ENCODE measurements at regions not wholly inside any gene's neighbourhood (a gene's known extent, or its start where the extent isn't known, plus 50 kb on each side); places are given as distances from the start of the nearest gene placed in this dataset.

- Mint-ChIP-seq H3K27ac (no peak overlapping the region), H3K27me3 (peaks cover 6% of the 10 kb centered on the region), H3K4me3 (no peak overlapping the region), H3K9me3 (no peaks in the 10 kb centered on the region), H3K4me1 (no peaks in the 10 kb centered on the region), H3K36me3 (no peaks in the 10 kb centered on the region)
These were observed 154.9 kb upstream of the PJA1 start for GRCh38 chrX:69320116-69320515.

DNA sequence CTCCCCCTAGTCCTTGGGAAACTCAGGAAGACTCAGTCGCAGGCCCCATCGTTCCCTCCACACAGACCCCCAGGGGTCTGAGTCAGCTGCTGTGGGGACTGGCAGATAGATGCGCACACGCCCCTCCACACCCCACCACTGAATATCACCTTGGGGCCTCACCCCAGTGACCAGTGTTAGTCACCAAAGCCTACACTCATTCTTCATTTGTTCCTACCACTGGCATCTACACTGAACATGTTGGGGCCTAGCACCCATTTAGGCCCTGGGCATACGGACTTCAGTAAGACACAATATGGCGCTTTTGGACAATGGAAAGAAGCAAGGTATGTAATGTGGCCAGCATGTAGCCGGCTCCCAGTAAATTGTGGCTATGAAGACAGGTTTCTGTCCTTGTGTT, 154.1 kb upstream of the PJA1 start:
- no peaks in the 10 kb centered on the region for H3K9me3 Mint-ChIP-seq
- no peak overlapping the region for H3K4me3 Mint-ChIP-seq
- no peaks in the 10 kb centered on the region for H3K4me1 Mint-ChIP-seq
- H3K27ac Mint-ChIP-seq: no peak overlapping the region
- H3K27me3 Mint-ChIP-seq: peaks cover 6% of the 10 kb centered on the region
- no peaks in the 10 kb centered on the region for H3K36me3 Mint-ChIP-seq

GRCh38 chrX:69318651-69319340, 153.5 kb upstream of the PJA1 start:
- Mint-ChIP-seq H3K9me3 (no peaks in the 10 kb centered on the region), H3K27me3 (peaks cover 6% of the 10 kb centered on the region)

DNA sequence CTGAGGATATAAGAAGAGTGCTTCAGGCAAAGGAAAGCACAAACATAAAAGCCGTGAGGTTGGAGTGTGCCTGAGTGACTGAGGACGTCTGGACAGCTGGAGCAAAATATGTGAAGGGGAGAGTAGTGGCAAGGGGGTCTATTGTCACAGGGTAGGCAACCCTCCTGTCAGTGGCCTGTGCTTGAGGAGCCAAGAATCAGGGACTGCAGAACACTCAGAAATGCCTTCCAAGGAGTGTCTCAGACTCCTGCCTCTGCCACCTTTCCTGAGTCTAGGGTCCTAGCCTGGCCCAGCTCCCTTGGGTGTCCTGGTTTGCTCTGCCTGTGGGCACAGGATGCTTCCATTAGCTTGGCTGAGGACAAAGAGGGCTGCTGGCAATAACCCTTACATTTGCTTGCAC, 152.5 kb upstream of the PJA1 start:
- H3K9me3 Mint-ChIP-seq: no peaks in the 10 kb centered on the region
- H3K4me1 Mint-ChIP-seq: no peaks in the 10 kb centered on the region
- H3K4me3 Mint-ChIP-seq: no peak overlapping the region
- H3K27me3 Mint-ChIP-seq: peaks cover 6% of the 10 kb centered on the region
- H3K36me3 Mint-ChIP-seq: no peaks in the 10 kb centered on the region
- H3K27ac Mint-ChIP-seq: no peak overlapping the region

More at GRCh38 chrX:69318651-69319340, 153.5 kb upstream of the PJA1 start:
- Mint-ChIP-seq H3K27ac (no peak overlapping the region), H3K4me3 (no peak overlapping the region), H3K4me1 (no peaks in the 10 kb centered on the region), H3K36me3 (no peaks in the 10 kb centered on the region)

DNA sequence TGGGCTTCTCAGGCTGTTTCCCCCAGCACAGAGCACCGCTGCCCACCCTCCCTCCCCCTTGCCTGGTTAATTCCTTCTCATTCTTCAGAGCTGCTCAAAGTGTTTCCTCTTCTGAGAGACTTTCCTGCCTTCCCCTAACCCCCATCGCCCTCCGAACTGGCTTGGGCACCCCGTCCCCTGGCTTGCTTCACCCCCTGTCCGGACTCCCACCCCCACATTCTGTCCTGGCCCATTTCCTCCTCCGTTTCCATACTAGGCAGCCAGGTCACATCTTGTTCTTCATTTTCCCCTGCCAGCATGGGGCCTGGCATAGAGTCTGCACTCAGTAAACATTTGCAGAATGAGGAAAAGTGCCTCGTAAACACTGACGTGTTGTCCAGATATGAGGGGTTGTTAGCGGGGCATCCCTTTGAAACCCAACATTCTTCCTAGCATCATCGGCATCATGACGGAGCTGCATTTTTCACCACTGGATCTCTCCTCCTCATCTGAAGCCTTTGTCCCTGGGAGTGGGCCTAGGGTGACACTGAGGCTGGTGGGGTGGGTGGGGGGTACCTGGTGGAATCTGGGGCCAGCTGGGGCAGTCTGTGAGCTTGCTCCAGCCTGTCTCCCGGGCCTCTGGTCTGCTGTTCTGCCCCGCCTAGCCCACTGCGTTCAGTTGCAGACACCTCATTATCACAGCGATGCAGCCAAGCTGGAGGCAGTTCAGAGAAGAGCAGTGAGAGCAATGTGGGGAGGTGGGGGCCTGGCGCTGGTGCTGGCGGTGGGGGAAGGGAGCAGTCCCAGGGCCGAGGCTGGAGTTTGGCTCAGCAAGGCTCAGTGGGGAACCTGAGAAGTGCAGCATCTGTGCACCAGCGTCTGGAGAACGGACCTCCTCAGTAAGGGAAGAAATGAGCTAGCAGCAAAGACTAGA, 149.4 kb upstream of the PJA1 start:
- Mint-ChIP-seq H3K9me3 (peaks cover 0 to 2% (median 0%) of the 10 kb centered on the region in 3 donors), H3K4me3 (no peak overlapping the region), H3K4me1 (no peaks in the 10 kb centered on the region), H3K36me3 (no peaks in the 10 kb centered on the region), H3K27me3 (peaks cover 6% of the 10 kb centered on the region), H3K27ac (no peak overlapping the region)

- H3K27me3 Mint-ChIP-seq: peaks cover 6% of the 10 kb centered on the region
- no peaks in the 10 kb centered on the region for H3K36me3 Mint-ChIP-seq
- H3K27ac Mint-ChIP-seq: no peak overlapping the region
- peaks cover 0 to 2% (median 0%) of the 10 kb centered on the region in 3 donors for H3K9me3 Mint-ChIP-seq
- H3K4me1 Mint-ChIP-seq: no peaks in the 10 kb centered on the region
- no peak overlapping the region for H3K4me3 Mint-ChIP-seq
These were observed 148.5 kb upstream of the PJA1 start for GRCh38 chrX:69313617-69314290.

DNA sequence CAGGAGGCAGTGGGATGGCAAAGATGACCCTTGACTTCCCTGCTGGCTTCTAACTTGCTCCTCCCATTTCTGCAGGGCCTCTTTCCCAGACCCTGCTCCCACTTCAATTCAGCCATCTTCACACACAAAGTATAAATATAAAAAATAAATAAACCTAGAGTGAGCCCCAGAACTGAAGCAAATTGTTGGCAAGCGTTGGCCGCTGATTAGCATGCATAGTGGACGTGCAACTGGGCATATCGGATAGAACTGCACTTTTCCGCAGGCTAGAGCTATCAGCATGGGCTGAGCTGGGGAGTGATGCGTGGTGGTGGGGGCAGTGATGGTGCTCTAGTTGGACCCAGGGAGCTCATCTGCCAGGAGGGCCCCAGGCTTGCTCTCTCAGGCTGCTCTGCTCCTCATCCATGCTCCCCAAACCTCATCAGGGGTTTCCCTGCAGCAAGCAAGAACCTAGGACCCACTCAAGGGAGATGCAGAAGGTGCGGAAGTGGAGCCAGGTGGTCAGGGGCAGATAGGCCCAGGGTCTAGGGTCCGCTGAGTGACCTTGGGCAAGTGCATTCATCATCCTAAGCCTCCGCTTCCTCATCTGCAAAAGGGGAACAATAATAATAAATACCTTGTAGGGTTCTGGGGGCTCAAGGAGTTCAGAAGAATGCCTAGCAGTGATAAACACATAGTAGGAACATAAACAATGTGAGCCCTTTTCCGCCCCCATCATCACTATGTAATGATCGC, 146.8 kb upstream of the PJA1 start:
- Mint-ChIP-seq H3K9me3 (peaks cover 0 to 2% (median 0%) of the 10 kb centered on the region in 3 donors), H3K27me3 (peaks cover 4% of the 10 kb centered on the region), H3K27ac (peak overlapping the region in 1 of 3 donors; percentile 17), H3K4me3 (no peak overlapping the region), H3K4me1 (no peaks in the 10 kb centered on the region), H3K36me3 (no peaks in the 10 kb centered on the region)

GRCh38 chrX:69309074-69309792, 144.0 kb upstream of the PJA1 start:
- Mint-ChIP-seq H3K4me3 (no peak overlapping the region), H3K27me3 (peaks cover 4% of the 10 kb centered on the region), H3K4me1 (peaks cover 0 to 2% (median 0%) of the 10 kb centered on the region in 3 donors), H3K27ac (no peak overlapping the region), H3K9me3 (peaks cover 0 to 2% (median 0%) of the 10 kb centered on the region in 3 donors), H3K36me3 (no peaks in the 10 kb centered on the region)

DNA sequence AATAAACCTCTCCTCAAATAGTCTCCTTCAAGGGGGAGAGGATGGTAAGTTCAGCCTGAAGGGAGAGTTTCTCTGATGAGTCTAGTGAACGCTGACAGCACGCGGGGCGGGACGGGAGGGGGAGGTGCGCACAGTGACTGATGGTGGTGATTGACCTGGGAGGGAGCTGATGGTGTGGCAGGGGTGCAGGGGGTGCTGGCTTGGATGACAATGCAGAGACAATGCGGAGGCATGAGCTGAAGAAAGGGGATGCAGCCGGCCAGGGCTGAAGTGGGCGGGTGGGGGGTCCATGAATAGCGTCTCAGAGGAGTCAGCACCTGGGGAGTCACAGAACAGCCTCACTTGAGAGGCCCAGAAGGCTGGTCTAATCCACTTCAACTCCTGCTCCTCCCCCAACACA, 142.5 kb upstream of the PJA1 start:
- H3K4me3 Mint-ChIP-seq: no peak overlapping the region
- no peaks in the 10 kb centered on the region for H3K36me3 Mint-ChIP-seq
- no peak overlapping the region for H3K27ac Mint-ChIP-seq
- H3K9me3 Mint-ChIP-seq: peaks cover 0 to 2% (median 0%) of the 10 kb centered on the region in 3 donors
- peaks cover 0 to 2% (median 1%) of the 10 kb centered on the region in 3 donors for H3K4me1 Mint-ChIP-seq
- H3K27me3 Mint-ChIP-seq: peaks cover 4% of the 10 kb centered on the region

DNA sequence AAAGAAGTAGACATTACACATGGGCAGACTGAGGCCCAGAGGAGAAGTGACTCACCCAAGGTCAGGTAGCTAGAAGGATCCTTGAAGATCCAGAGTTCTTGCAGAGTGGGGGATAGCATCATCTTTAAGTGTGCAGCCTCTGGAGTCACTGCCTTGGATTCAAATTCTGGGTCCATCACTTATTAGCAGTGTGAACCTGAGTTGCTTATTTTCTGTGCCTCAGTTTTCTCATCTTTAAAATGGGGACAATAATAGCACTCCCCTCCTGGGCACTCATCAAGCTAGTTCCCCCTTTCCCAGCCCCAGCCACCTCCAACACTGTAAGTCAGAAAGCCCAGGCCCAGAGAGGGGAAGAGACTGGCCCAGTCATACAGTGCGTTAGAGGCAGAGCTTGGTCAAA, 141.8 kb upstream of the PJA1 start:
- Mint-ChIP-seq H3K4me1 (peaks cover 0 to 2% (median 1%) of the 10 kb centered on the region in 3 donors), H3K36me3 (no peaks in the 10 kb centered on the region)

DNA sequence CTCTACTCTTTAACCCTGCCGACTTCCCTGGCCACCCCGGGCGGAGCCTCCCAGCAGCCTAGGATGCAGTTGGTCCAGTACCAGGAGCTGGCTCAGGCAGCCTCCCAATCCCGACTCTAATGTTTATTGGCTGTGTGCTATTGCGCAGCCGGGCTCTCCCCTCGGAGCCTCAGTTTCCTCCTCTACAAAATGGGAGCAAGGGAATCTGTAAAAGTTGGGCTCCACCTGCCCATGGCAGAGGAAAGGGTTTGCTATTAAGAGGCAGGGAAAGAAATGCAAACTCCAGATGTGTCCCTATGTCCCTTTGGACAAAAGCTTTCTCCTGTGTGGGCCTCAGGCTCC, 140.8 kb upstream of the PJA1 start:
- H3K27ac Mint-ChIP-seq: no peak overlapping the region
- H3K4me3 Mint-ChIP-seq: no peak overlapping the region
- peaks cover 0 to 2% (median 1%) of the 10 kb centered on the region in 3 donors for H3K4me1 Mint-ChIP-seq
- peaks cover 8% of the 10 kb centered on the region for H3K27me3 Mint-ChIP-seq
- peaks cover 0 to 2% (median 0%) of the 10 kb centered on the region in 3 donors for H3K9me3 Mint-ChIP-seq
- H3K36me3 Mint-ChIP-seq: no peaks in the 10 kb centered on the region

More for the DNA sequence above, 141.8 kb upstream of the PJA1 start:
- H3K9me3 Mint-ChIP-seq: peaks cover 0 to under 1% (median 0%) of the 10 kb centered on the region in 3 donors
- no peak overlapping the region for H3K4me3 Mint-ChIP-seq
- H3K27me3 Mint-ChIP-seq: peaks cover 8% of the 10 kb centered on the region
- H3K27ac Mint-ChIP-seq: no peak overlapping the region

- no peak overlapping the region for H3K4me3 Mint-ChIP-seq
- peaks cover 0 to 2% (median 0%) of the 10 kb centered on the region in 3 donors for H3K9me3 Mint-ChIP-seq
- no peaks in the 10 kb centered on the region for H3K36me3 Mint-ChIP-seq
- H3K27me3 Mint-ChIP-seq: peaks cover 10% of the 10 kb centered on the region
- H3K27ac Mint-ChIP-seq: no peak overlapping the region
- peaks cover 0 to 2% (median 1%) of the 10 kb centered on the region in 3 donors for H3K4me1 Mint-ChIP-seq
These were observed 140.2 kb upstream of the PJA1 start for GRCh38 chrX:69305333-69306062.

GRCh38 chrX:69303231-69303630, 138.0 kb upstream of the PJA1 start:
- Mint-ChIP-seq H3K9me3 (peaks cover 0 to 2% (median 0%) of the 10 kb centered on the region in 3 donors), H3K4me3 (no peak overlapping the region), H3K27me3 (peaks cover 11% of the 10 kb centered on the region), H3K27ac (no peak overlapping the region), H3K4me1 (peaks cover 0 to 2% (median 1%) of the 10 kb centered on the region in 3 donors), H3K36me3 (no peaks in the 10 kb centered on the region)

Measured in IgD-negative memory B cell (primary cell).